ENCODE measurements at regions not wholly inside any gene's neighbourhood (a gene's known extent, or its start where the extent isn't known, plus 50 kb on each side); places are given as distances from the start of the nearest gene placed in this dataset.

GRCh38 chr12:105848286-105848685 lies 290.5 kb downstream of the NUAK1 start:
- no peaks in the 10 kb centered on the region for H3K27me3 ChIP-seq (replicated peaks in 1 of 2; ENCODE audit: control insufficient read depth in 2 of 2, insufficient read depth in 2 of 2, low read length in 1 of 2)
- ChIA-PET CTCF (no interaction called here), SMC1A (ENCODE audit: uncharacterized antibody, unreplicated experiment) (interaction anchor here (1.4 kb wide), 1 partner anchor 27 kb away, joined by 3 read pairs; no protein-coding TSS in a partner anchor), RAD21 (ENCODE audit: unreplicated experiment) (no interaction called here), POLR2A (no interaction called here)
- no peak overlapping the region for H3K27ac ChIP-seq (ENCODE audit: control insufficient read depth, insufficient read depth)
- no peak overlapping the region for H3K9ac ChIP-seq (ENCODE audit: control insufficient read depth, insufficient read depth, low read length)
- in situ Hi-C loops (cut with MboI) (no loop called here), intact Hi-C loops (cut with micrococcal nuclease; ENCODE audit: unreplicated experiment) (no loop called here)
- no peak for FAIRE-seq
- H3K4me3 ChIP-seq = no peak overlapping the region
- no peak overlapping the region for H3K4me2 ChIP-seq (ENCODE audit: control insufficient read depth, insufficient read depth)
- no peaks in the 10 kb centered on the region for H3K79me2 ChIP-seq (ENCODE audit: control insufficient read depth, insufficient read depth, low read length)
- no peaks in the 10 kb centered on the region for H3K9me3 ChIP-seq (replicated peaks; ENCODE audit: control insufficient read depth, insufficient read depth, low read length)
- H2AFZ ChIP-seq (ENCODE audit: control insufficient read depth, low read depth, low read length) = no peak overlapping the region
- no TSS peak for BruUV-seq (replicated peaks)
- H3K36me3 ChIP-seq (ENCODE audit: control insufficient read depth in 2 of 2, insufficient read depth in 2 of 2, low read length in 1 of 2) = no peaks in the 10 kb centered on the region
- no peak for ATAC-seq
- no peak for DNase-seq (ENCODE audit: low read depth, low spot score)
- 39% methylated on average over 2 of the region's 2 CpGs for WGBS (ENCODE audit: insufficient coverage, insufficient replicate concordance, low lambda C conversion rate, missing lambda C conversion rate)
- H3K4me1 ChIP-seq (ENCODE audit: control insufficient read depth, insufficient read depth, low read length) = no peaks in the 10 kb centered on the region
- H4K20me1 ChIP-seq (ENCODE audit: control insufficient read depth, insufficient read depth) = no peaks in the 10 kb centered on the region
- TF ChIP-seq CEBPB (IDR thresholded peaks at IDR 0.05; ENCODE audit: borderline replicate concordance in 1 of 2, low read depth in 2 of 2, low read length in 2 of 2) (no peak), RCOR1 (conservative IDR thresholded peaks at IDR 0.05; ENCODE audit: low read depth, low read length) (no peak), RAD21 (IDR thresholded peaks at IDR 0.05; ENCODE audit: insufficient read depth, low read depth, low read length) (no peak), YY1 (IDR thresholded peaks at IDR 0.05; ENCODE audit: low read depth, low read length) (no peak), RB1 (IDR thresholded peaks at IDR 0.05; ENCODE audit: borderline replicate concordance) (no peak), SMAD1 (IDR thresholded peaks at IDR 0.05; ENCODE audit: low read depth, partially characterized antibody) (no peak), CREB1 (IDR thresholded peaks at IDR 0.05; ENCODE audit: low read depth) (no peak), BCLAF1 (IDR thresholded peaks at IDR 0.05) (no peak), MYB (IDR thresholded peaks at IDR 0.05; ENCODE audit: borderline replicate concordance, low read depth, low read length) (no peak), PML (IDR thresholded peaks at IDR 0.05; ENCODE audit: low read length) (no peak), CUX1 (IDR thresholded peaks at IDR 0.05; ENCODE audit: insufficient replicate concordance, low read depth, low read length) (no peak), WRNIP1 (IDR thresholded peaks at IDR 0.05; ENCODE audit: borderline replicate concordance, low read depth, low read length) (no peak), HSF1 (IDR thresholded peaks at IDR 0.05; ENCODE audit: low read depth, low read length) (no peak), CHD1 (IDR thresholded peaks at IDR 0.05; ENCODE audit: low read depth, low read length) (no peak), PAX5 (IDR thresholded peaks at IDR 0.05; ENCODE audit: borderline replicate concordance, low read depth, low read length) (no peak), SREBF2 (IDR thresholded peaks at IDR 0.05; ENCODE audit: low read length) (no peak), ETV6 (conservative IDR thresholded peaks at IDR 0.05 in 1 of 2, IDR thresholded peaks at IDR 0.05 in 1 of 2; ENCODE audit: borderline replicate concordance in 1 of 2, low read depth in 1 of 2) (no peak)
